GM10266 (cell line): ENCODE measurements at regions not wholly inside any gene's neighbourhood (a gene's known extent, or its start where the extent isn't known, plus 50 kb on each side); places are given as distances from the start of the nearest gene placed in this dataset.

Experiments used
- DNase-seq: peaks from one replicate; pipeline ENCODE4 v3.0.0; 2012; ENCODE audit errors: extremely low spot score
- TF ChIP-seq, protein P1 (sequence below): IDR thresholded peaks from 2 replicates; pipeline ENCODE4 v1.5.1; 2012; ENCODE audit warnings: mild to moderate bottlenecking, low read depth; ENCODE audit not compliant: control insufficient read depth, insufficient read depth; ENCODE audit errors: missing control alignments

- TF ChIP-seq, protein P1, sequence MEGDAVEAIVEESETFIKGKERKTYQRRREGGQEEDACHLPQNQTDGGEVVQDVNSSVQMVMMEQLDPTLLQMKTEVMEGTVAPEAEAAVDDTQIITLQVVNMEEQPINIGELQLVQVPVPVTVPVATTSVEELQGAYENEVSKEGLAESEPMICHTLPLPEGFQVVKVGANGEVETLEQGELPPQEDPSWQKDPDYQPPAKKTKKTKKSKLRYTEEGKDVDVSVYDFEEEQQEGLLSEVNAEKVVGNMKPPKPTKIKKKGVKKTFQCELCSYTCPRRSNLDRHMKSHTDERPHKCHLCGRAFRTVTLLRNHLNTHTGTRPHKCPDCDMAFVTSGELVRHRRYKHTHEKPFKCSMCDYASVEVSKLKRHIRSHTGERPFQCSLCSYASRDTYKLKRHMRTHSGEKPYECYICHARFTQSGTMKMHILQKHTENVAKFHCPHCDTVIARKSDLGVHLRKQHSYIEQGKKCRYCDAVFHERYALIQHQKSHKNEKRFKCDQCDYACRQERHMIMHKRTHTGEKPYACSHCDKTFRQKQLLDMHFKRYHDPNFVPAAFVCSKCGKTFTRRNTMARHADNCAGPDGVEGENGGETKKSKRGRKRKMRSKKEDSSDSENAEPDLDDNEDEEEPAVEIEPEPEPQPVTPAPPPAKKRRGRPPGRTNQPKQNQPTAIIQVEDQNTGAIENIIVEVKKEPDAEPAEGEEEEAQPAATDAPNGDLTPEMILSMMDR = no peak
- DNase-seq = no peak
Measured at GRCh38 chr18:45557779-45558178, 57.5 kb upstream of the SLC14A2 start.

DNA sequence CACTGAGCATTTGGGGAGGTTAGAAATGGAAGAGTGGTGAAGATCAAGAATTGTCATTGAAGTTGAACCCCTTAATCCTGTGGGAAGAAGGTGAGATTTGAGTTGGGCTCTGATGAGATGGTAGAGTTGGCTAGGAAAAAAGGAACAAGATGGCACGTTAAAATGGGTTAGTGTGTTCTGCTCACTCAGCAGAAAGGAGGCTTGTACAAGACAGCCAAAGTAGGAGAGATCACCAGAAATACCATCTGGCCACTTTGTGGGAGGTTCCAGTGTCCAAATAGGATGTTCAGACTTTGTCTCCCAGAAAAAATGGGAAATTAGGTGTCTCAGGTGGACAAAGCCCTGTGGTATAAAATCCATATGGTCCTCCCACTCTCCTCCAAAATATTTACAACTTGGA lies 56.0 kb upstream of the SLC14A2 start:
- no peak for DNase-seq
- TF ChIP-seq, protein P1 = no peak

GRCh38 chr18:45560870-45561269 lies 54.4 kb upstream of the SLC14A2 start:
- TF ChIP-seq, protein P1 = no peak
- DNase-seq = no peak

DNA sequence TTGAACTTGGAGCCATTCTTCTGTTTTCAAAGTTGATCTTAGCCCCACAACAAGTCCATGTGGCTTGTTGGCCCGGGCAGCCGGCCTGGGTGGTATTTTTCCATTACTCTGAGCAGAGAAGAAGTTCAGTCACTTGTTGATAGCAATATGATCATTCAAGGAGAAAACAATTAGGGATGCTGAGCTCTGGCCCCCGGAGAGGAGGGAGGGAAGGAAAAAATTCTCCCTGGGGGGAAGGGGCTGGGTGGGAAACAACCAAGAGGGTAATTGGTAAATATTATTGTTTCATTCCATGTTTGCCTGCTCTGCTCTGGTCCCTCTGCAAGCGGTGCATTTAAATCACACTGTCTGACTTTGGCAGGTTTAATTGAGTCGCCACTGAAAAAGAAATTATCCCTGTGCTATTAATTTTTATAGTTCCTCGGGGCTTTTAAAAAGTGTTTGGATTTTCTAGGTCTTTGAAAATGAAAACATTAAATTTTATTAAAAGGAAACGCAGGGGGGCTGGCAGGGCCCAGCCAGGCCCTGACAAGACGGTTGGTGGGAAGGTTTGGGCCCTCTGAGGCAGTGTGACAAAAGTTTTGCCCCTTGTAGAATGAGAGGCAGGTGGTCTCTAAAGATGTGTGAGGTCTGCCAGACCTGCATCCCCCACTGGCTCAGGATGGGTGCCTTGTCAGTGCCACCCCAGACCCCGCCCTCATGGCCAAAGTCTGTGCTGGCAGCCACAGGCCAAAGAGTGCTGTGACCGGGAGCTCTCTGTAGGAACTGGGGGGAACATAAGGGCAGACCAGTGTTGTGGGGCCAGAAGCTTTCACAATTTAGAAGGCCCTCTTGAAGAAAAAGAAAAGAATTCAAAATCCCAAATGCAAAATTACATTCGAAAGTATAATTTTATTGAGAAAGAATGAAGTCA lies 52.5 kb upstream of the SLC14A2 start:
- no peak for DNase-seq
- TF ChIP-seq, protein P1 = no peak

- DNase-seq = no peak
- TF ChIP-seq, protein P1 = no peak
Measured at GRCh38 chr18:45565280-45565970, 49.9 kb upstream of the SLC14A2 start.
